ENCODE measurements at regions not wholly inside any gene's neighbourhood (a gene's known extent, or its start where the extent isn't known, plus 50 kb on each side); places are given as distances from the start of the nearest gene placed in this dataset.

- Histone ChIP-seq H3K9me3 (ENCODE audit: low read length) (no peaks in the 10 kb centered on the region), H3K4me2 (ENCODE audit: low read length) (no peak overlapping the region), H3K27ac (ENCODE audit: low read length) (no peak overlapping the region)
These were observed 77.9 kb downstream of the SOX1 start for GRCh38 chr13:112144616-112145550.

More at GRCh38 chr13:112144616-112145550, 77.9 kb downstream of the SOX1 start:
- H3K79me2 ChIP-seq (replicated peaks; ENCODE audit: insufficient read depth, low read length), result no peaks in the 10 kb centered on the region
- no peaks in the 10 kb centered on the region for H3K36me3 ChIP-seq (ENCODE audit: insufficient read depth, low read length)
- H3K4me3 ChIP-seq (ENCODE audit: low read length), result no peak overlapping the region
- H3K27me3 ChIP-seq (ENCODE audit: insufficient read depth, low read depth, low read length), result no peaks in the 10 kb centered on the region
- no peak overlapping the region for H2AFZ ChIP-seq (ENCODE audit: low read depth, low read length)
- H3F3A ChIP-seq (ENCODE audit: insufficient read depth, low read length, poor library complexity, severe bottlenecking), result no peaks in the 10 kb centered on the region
- H3K9me2 ChIP-seq (ENCODE audit: insufficient read depth, low read length), result no peaks in the 10 kb centered on the region
- no peaks in the 10 kb centered on the region for H4K20me1 ChIP-seq (ENCODE audit: insufficient read depth)
- H3K9ac ChIP-seq (ENCODE audit: low read length), result no peak overlapping the region
- TF ChIP-seq MXI1 (conservative IDR thresholded peaks at IDR 0.05; ENCODE audit: poor library complexity, severe bottlenecking), result no peak
- no peak for TF ChIP-seq EZH2 (IDR thresholded peaks at IDR 0.05; ENCODE audit: borderline replicate concordance, insufficient read depth, low read length, poor library complexity, severe bottlenecking)
- no peak for TF ChIP-seq CTCF (IDR thresholded peaks at IDR 0.05; ENCODE audit: poor library complexity, severe bottlenecking)
- no peak for TF ChIP-seq REST (IDR thresholded peaks at IDR 0.05; ENCODE audit: borderline replicate concordance)
- TF ChIP-seq EP300 (conservative IDR thresholded peaks at IDR 0.05; ENCODE audit: poor library complexity, severe bottlenecking), result no peak
- TF ChIP-seq SMC3 (conservative IDR thresholded peaks at IDR 0.05; ENCODE audit: poor library complexity), result no peak
- TF ChIP-seq TAF1 (IDR thresholded peaks at IDR 0.05; ENCODE audit: low read depth), result no peak
- no peak for TF ChIP-seq POLR2AphosphoS5 (IDR thresholded peaks at IDR 0.05)
- no peak for TF ChIP-seq RAD21 (conservative IDR thresholded peaks at IDR 0.05)

Data from neural cell (in vitro differentiated cells).